Activated CD4-positive, alpha-beta memory T cell treated with anti-CD3 and anti-CD28 coated beads for 36 hours (primary cell): ENCODE measurements at regions not wholly inside any gene's neighbourhood (a gene's known extent, or its start where the extent isn't known, plus 50 kb on each side); places are given as distances from the start of the nearest gene placed in this dataset.

Source experiments
- CTCF ChIA-PET: fragments of 350-600 bp; sonication (Branson Sonifier 250); formaldehyde crosslinking; loops from one replicate; lab custom pipeline; 2021; ENCODE audit warnings: antibody characterized with exemption, inconsistent platforms; lab: Charles Lee
- POLR2A ChIA-PET: fragments of 350-600 bp; sonication (Branson Sonifier 250); formaldehyde crosslinking; loops from one replicate; lab custom pipeline; 2021; ENCODE audit warnings: antibody characterized with exemption; lab: Charles Lee
- DNase-seq: peaks from one replicate; pipeline ENCODE4 v3.0.0-alpha.2; 2020
- H3K27ac Mint-ChIP-seq: one replicate; pipeline ENCODE4 v1.8.0; 2021; ENCODE audit warnings: mixed read lengths
- H3K27me3 Mint-ChIP-seq: one replicate; pipeline ENCODE4 v1.8.0; 2021; ENCODE audit warnings: mixed read lengths
- H3K36me3 Mint-ChIP-seq: one replicate; pipeline ENCODE4 v1.8.0; 2021; ENCODE audit warnings: mixed read lengths
- H3K4me1 Mint-ChIP-seq: one replicate; pipeline ENCODE4 v1.8.0; 2021; ENCODE audit warnings: low read depth, mixed read lengths
- H3K4me3 Mint-ChIP-seq: one replicate; pipeline ENCODE4 v1.8.0; 2021; ENCODE audit warnings: mild to moderate bottlenecking, mixed read lengths
- H3K9me3 Mint-ChIP-seq: one replicate; pipeline ENCODE4 v1.8.0; 2021; ENCODE audit warnings: mixed read lengths
- intact Hi-C: fragments of 100-400 bp; cut with micrococcal nuclease; formaldehyde crosslinking; loops from one replicate; pipeline ENCODE4 v1.15.1; 2023

GRCh38 chr21:35690436-35690835 is 369.9 kb downstream of the SETD4 start:
- intact Hi-C loops: no loop called here
- no peak overlapping the region for H3K27ac Mint-ChIP-seq

GRCh38 chr21:35686156-35686555 is 374.2 kb downstream of the SETD4 start:
- no peak overlapping the region for H3K27ac Mint-ChIP-seq
- H3K9me3 Mint-ChIP-seq: no peaks in the 10 kb centered on the region
- ChIA-PET CTCF (interaction anchor here (1.2 kb wide), 1 partner anchor 996 kb away, joined by 3 read pairs; no protein-coding TSS in a partner anchor), POLR2A (no interaction called here)
- no peaks in the 10 kb centered on the region for H3K36me3 Mint-ChIP-seq
- no peak overlapping the region for H3K4me3 Mint-ChIP-seq
- intact Hi-C loops: no loop called here
- no peak for DNase-seq
- peaks cover 4% of the 10 kb centered on the region for H3K4me1 Mint-ChIP-seq
- H3K27me3 Mint-ChIP-seq: peaks cover 18% of the 10 kb centered on the region

More at GRCh38 chr21:35690436-35690835, 369.9 kb downstream of the SETD4 start:
- Mint-ChIP-seq H3K27me3 (peaks cover 16% of the 10 kb centered on the region), H3K9me3 (no peaks in the 10 kb centered on the region), H3K4me3 (no peak overlapping the region), H3K4me1 (no peaks in the 10 kb centered on the region), H3K36me3 (no peaks in the 10 kb centered on the region)
- ChIA-PET POLR2A (no interaction called here), CTCF (interaction anchor here (1.0 kb wide), 1 partner anchor 149 kb away, joined by 3 read pairs; no protein-coding TSS in a partner anchor)
- no peak for DNase-seq

GRCh38 chr21:35683664-35684304 is 376.5 kb downstream of the SETD4 start:
- H3K36me3 Mint-ChIP-seq: no peaks in the 10 kb centered on the region
- POLR2A ChIA-PET: no interaction called here
- H3K27ac Mint-ChIP-seq: no peak overlapping the region
- H3K9me3 Mint-ChIP-seq: no peaks in the 10 kb centered on the region
- H3K4me3 Mint-ChIP-seq: no peak overlapping the region
- intact Hi-C loops: no loop called here
- peaks cover 20% of the 10 kb centered on the region for H3K27me3 Mint-ChIP-seq
- H3K4me1 Mint-ChIP-seq: peaks cover 4% of the 10 kb centered on the region
- CTCF ChIA-PET: no interaction called here
- DNase-seq: no peak

- intact Hi-C loops: no loop called here
- CTCF ChIA-PET: no interaction called here
- H3K36me3 Mint-ChIP-seq: no peaks in the 10 kb centered on the region
- POLR2A ChIA-PET: no interaction called here
- no peaks in the 10 kb centered on the region for H3K9me3 Mint-ChIP-seq
- H3K4me1 Mint-ChIP-seq: peaks cover 4% of the 10 kb centered on the region
- peaks cover 18% of the 10 kb centered on the region for H3K27me3 Mint-ChIP-seq
- no peak for DNase-seq
- H3K27ac Mint-ChIP-seq: no peak overlapping the region
- no peak overlapping the region for H3K4me3 Mint-ChIP-seq
Observed at GRCh38 chr21:35682904-35683549, 377.3 kb downstream of the SETD4 start.

- Mint-ChIP-seq H3K27me3 (peaks cover 12% of the 10 kb centered on the region), H3K4me3 (no peak overlapping the region), H3K27ac (no peak overlapping the region), H3K36me3 (no peaks in the 10 kb centered on the region), H3K9me3 (no peaks in the 10 kb centered on the region), H3K4me1 (peaks cover 4% of the 10 kb centered on the region)
- CTCF ChIA-PET: no interaction called here
- POLR2A ChIA-PET: no interaction called here
- DNase-seq: no peak
- intact Hi-C loops: no loop called here
Observed at GRCh38 chr21:35681946-35682345, 378.4 kb downstream of the SETD4 start.

GRCh38 chr21:35679076-35679475 is 381.2 kb downstream of the SETD4 start:
- Mint-ChIP-seq H3K27me3 (peaks cover 14% of the 10 kb centered on the region), H3K36me3 (no peaks in the 10 kb centered on the region), H3K4me3 (no peak overlapping the region), H3K9me3 (no peaks in the 10 kb centered on the region), H3K27ac (no peak overlapping the region), H3K4me1 (peaks cover 4% of the 10 kb centered on the region)
- ChIA-PET POLR2A (no interaction called here), CTCF (no interaction called here)
- DNase-seq: no peak
- intact Hi-C loops: no loop called here

GRCh38 chr21:35678393-35678792 is 381.9 kb downstream of the SETD4 start:
- no peak overlapping the region for H3K27ac Mint-ChIP-seq
- POLR2A ChIA-PET: no interaction called here
- CTCF ChIA-PET: no interaction called here

GRCh38 chr21:35677298-35677841 is 383.0 kb downstream of the SETD4 start:
- Mint-ChIP-seq H3K4me3 (no peak overlapping the region), H3K27ac (no peak overlapping the region), H3K27me3 (peaks cover 14% of the 10 kb centered on the region), H3K4me1 (no peaks in the 10 kb centered on the region), H3K36me3 (no peaks in the 10 kb centered on the region), H3K9me3 (no peaks in the 10 kb centered on the region)
- POLR2A ChIA-PET: no interaction called here
- intact Hi-C loops: no loop called here
- CTCF ChIA-PET: no interaction called here
- DNase-seq: no peak

More at GRCh38 chr21:35678393-35678792, 381.9 kb downstream of the SETD4 start:
- DNase-seq: no peak
- intact Hi-C loops: no loop called here
- H3K36me3 Mint-ChIP-seq: no peaks in the 10 kb centered on the region
- H3K4me3 Mint-ChIP-seq: no peak overlapping the region
- no peaks in the 10 kb centered on the region for H3K9me3 Mint-ChIP-seq
- H3K4me1 Mint-ChIP-seq: peaks cover 4% of the 10 kb centered on the region
- peaks cover 14% of the 10 kb centered on the region for H3K27me3 Mint-ChIP-seq

- Mint-ChIP-seq H3K9me3 (no peaks in the 10 kb centered on the region), H3K4me1 (no peaks in the 10 kb centered on the region), H3K27me3 (peaks cover 16% of the 10 kb centered on the region), H3K4me3 (no peak overlapping the region), H3K27ac (no peak overlapping the region), H3K36me3 (no peaks in the 10 kb centered on the region)
- intact Hi-C loops: no loop called here
- POLR2A ChIA-PET: no interaction called here
- no peak for DNase-seq
- CTCF ChIA-PET: no interaction called here
Observed at GRCh38 chr21:35674895-35675470, 385.3 kb downstream of the SETD4 start.

- H3K27me3 Mint-ChIP-seq: peaks cover 13% of the 10 kb centered on the region
- H3K36me3 Mint-ChIP-seq: no peaks in the 10 kb centered on the region
- intact Hi-C loops: no loop called here
- H3K27ac Mint-ChIP-seq: no peak overlapping the region
- no peak for DNase-seq
- no peaks in the 10 kb centered on the region for H3K9me3 Mint-ChIP-seq
- no peaks in the 10 kb centered on the region for H3K4me1 Mint-ChIP-seq
- H3K4me3 Mint-ChIP-seq: no peak overlapping the region
- ChIA-PET CTCF (no interaction called here), POLR2A (no interaction called here)
Observed at GRCh38 chr21:35674091-35674671, 386.1 kb downstream of the SETD4 start.

- no peak for DNase-seq
Observed at GRCh38 chr21:35672313-35672712, 388.0 kb downstream of the SETD4 start.

GRCh38 chr21:35664683-35665082 is 395.6 kb downstream of the SETD4 start:
- POLR2A ChIA-PET: no interaction called here
- Mint-ChIP-seq H3K36me3 (no peaks in the 10 kb centered on the region), H3K27me3 (peaks cover 18% of the 10 kb centered on the region), H3K9me3 (no peaks in the 10 kb centered on the region), H3K4me3 (no peak overlapping the region), H3K4me1 (no peaks in the 10 kb centered on the region), H3K27ac (no peak overlapping the region)
- intact Hi-C loops: no loop called here
- peak; percentile 38 for DNase-seq
- CTCF ChIA-PET: interaction anchor here (0.9 kb wide), 1 partner anchor 175 kb away, joined by 3 read pairs; no protein-coding TSS in a partner anchor

More at GRCh38 chr21:35672313-35672712, 388.0 kb downstream of the SETD4 start:
- Mint-ChIP-seq H3K4me3 (no peak overlapping the region), H3K9me3 (no peaks in the 10 kb centered on the region), H3K4me1 (no peaks in the 10 kb centered on the region), H3K27ac (no peak overlapping the region), H3K27me3 (peaks cover 17% of the 10 kb centered on the region), H3K36me3 (no peaks in the 10 kb centered on the region)
- intact Hi-C loops: loop anchor here (2.0 kb wide), 1 partner anchor 72 kb away; no protein-coding TSS in a partner anchor
- POLR2A ChIA-PET: no interaction called here
- CTCF ChIA-PET: no interaction called here
